ENCODE measurements at regions not wholly inside any gene's neighbourhood (a gene's known extent, or its start where the extent isn't known, plus 50 kb on each side); places are given as distances from the start of the nearest gene placed in this dataset.

GRCh38 chr4:171521726-171522125 is 291.5 kb upstream of the GALNTL6 start:
- TF ChIP-seq CTCF (IDR thresholded peaks at IDR 0.05; ENCODE audit: insufficient read depth, low read length) (no peak), REST (IDR thresholded peaks at IDR 0.05; ENCODE audit: insufficient replicate concordance, low read depth) (no peak), POLR2AphosphoS5 (IDR thresholded peaks at IDR 0.05; ENCODE audit: low read depth) (no peak), GABPA (IDR thresholded peaks at IDR 0.05; ENCODE audit: low read depth) (no peak)

Data from HL-60 (cell line).